Hematopoietic multipotent progenitor cell (in vitro differentiated cells): ENCODE measurements at regions not wholly inside any gene's neighbourhood (a gene's known extent, or its start where the extent isn't known, plus 50 kb on each side); places are given as distances from the start of the nearest gene placed in this dataset.
"Not testable (repeated sequence)": the region's sequence is repeated elsewhere in the genome, so short reads cannot be mapped to it uniquely, and the experiment has no call there.

Source experiments
- DNase-seq, 3 donors: peaks; one replicate each; pipeline ENCODE4 v3.0.0-alpha.2; 2011 to 2015; ENCODE audit warnings: low read depth in 2 of 3, low spot score in 2 of 3

- no peak for DNase-seq
Measured at GRCh38 chr3:4897765-4898453, 81.3 kb upstream of the BHLHE40 start.

- no peak for DNase-seq
Measured at GRCh38 chr3:4898454-4899313, 80.6 kb upstream of the BHLHE40 start.

- DNase-seq: no peak
Measured at GRCh38 chr3:4899710-4900109, 79.5 kb upstream of the BHLHE40 start.

- no peak for DNase-seq
Measured at GRCh38 chr3:4900298-4900697, 78.9 kb upstream of the BHLHE40 start.

- DNase-seq: peak in 1 of 3 donors; percentile 32
Measured at GRCh38 chr3:4904811-4905695, 74.2 kb upstream of the BHLHE40 start.

GRCh38 chr3:4906107-4906621, 73.1 kb upstream of the BHLHE40 start:
- DNase-seq: no peak

GRCh38 chr3:4907050-4907449, 72.2 kb upstream of the BHLHE40 start:
- no peak for DNase-seq

- no peak for DNase-seq
Measured at GRCh38 chr3:4907643-4908432, 71.4 kb upstream of the BHLHE40 start.

GRCh38 chr3:4908433-4909156, 70.6 kb upstream of the BHLHE40 start:
- DNase-seq: no peak

GRCh38 chr3:4914464-4914863, 64.8 kb upstream of the BHLHE40 start:
- no peak for DNase-seq

- not testable (repeated sequence) for DNase-seq
Measured at GRCh38 chr3:4921589-4921988, 57.6 kb upstream of the BHLHE40 start.

- DNase-seq: no peak
Measured at GRCh38 chr3:4926892-4927291, 52.3 kb upstream of the BHLHE40 start.

- no peak for DNase-seq
Measured at GRCh38 chr3:4928277-4928789, 50.9 kb upstream of the BHLHE40 start.
